ENCODE measurements at regions not wholly inside any gene's neighbourhood (a gene's known extent, or its start where the extent isn't known, plus 50 kb on each side); places are given as distances from the start of the nearest gene placed in this dataset.

DNA sequence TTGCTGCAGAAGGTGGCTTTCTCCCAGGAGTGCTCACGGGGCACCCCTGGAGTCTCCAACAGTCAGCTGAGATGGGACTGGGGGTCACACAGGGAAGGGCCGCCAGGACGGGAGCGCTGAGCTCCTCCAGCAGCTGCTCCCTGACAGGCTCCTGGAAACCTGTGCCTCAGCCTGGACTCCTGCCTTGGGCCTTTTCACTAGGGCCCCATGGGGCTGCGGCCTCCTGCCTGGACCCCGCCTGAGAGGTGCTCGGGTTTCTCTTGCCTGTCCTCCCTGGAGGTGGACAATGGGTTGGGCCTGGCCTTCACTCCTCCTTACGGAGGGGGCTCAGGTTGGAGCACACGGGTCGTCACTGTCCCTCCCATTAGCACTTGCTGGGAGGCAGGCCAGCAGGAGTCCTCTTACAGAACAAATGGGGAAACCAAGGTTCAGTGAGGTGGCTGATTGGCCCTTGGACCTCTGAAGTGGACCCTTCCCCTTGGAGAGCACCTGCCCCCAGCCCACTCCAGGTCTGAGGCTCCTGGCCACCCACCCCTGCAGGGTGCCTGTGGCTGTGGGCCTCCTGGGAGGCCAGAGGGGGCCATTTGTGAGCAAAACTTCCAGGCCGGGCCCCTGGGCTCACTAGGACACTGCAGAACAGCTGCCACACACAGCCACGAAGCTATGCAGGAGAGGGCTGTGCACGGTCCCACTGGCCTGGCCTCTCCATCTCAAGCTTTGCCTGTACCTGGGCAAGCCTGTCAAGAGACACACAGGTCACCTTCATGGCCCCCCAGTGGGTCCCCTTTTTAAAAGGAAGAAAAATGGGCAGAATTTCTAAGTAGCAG is 57.1 kb upstream of the ODC1 start (continued):
- TF ChIP-seq, protein P1, sequence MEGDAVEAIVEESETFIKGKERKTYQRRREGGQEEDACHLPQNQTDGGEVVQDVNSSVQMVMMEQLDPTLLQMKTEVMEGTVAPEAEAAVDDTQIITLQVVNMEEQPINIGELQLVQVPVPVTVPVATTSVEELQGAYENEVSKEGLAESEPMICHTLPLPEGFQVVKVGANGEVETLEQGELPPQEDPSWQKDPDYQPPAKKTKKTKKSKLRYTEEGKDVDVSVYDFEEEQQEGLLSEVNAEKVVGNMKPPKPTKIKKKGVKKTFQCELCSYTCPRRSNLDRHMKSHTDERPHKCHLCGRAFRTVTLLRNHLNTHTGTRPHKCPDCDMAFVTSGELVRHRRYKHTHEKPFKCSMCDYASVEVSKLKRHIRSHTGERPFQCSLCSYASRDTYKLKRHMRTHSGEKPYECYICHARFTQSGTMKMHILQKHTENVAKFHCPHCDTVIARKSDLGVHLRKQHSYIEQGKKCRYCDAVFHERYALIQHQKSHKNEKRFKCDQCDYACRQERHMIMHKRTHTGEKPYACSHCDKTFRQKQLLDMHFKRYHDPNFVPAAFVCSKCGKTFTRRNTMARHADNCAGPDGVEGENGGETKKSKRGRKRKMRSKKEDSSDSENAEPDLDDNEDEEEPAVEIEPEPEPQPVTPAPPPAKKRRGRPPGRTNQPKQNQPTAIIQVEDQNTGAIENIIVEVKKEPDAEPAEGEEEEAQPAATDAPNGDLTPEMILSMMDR (IDR thresholded peaks at IDR 0.05; ENCODE audit: low read depth, low read length, missing input control): no peak
- TF ChIP-seq FOXA2 (IDR thresholded peaks at IDR 0.05): no peak

DNA sequence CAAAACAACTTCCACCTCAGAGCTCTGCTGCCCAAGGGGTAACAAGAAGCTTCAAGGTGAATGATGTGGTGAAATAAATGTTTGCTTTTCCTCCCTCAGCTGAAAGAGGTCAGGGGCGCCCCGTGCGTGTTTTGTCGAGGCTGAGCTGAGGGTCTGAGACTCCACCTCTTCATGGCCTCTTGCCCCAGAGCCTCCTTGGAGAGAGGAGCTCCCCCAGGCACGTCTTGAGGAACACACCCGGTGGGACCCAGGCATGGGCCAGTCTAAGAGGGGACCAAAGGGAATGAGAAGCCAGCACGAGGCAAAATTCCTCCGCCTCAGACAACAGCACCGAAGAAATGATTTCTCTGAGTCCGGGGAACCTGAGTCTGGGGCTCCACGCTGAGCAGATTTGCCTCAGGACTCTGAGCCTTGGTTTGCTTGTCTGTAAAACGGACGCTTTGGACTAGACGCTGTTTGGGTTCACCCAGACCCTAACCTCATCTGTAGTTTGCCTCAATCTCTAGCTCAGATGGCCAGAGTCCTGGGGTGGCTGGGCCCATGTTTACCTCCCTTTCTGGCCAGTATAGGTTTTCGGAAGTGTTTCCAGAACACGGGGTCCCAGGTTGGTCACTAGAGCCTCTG is 56.4 kb upstream of the ODC1 start:
- Histone ChIP-seq H3K9ac (ENCODE audit: low read depth in 1 of 2, low read length in 2 of 2) (no peak overlapping the region), H3K27me3 (ENCODE audit: control insufficient read depth in 4 of 4, insufficient read depth in 4 of 4, low read length in 3 of 4) (no peaks in the 10 kb centered on the region), H3K4me1 (ENCODE audit: control insufficient read depth in 4 of 4, insufficient read depth in 4 of 4, low read length in 3 of 4) (no peaks in the 10 kb centered on the region), H3K27ac (ENCODE audit: low read depth in 1 of 2, low read length in 2 of 2) (no peak overlapping the region), H3K4me3 (ENCODE audit: low read depth in 1 of 3, low read length in 3 of 3) (no peak overlapping the region), H3K36me3 (ENCODE audit: control insufficient read depth in 4 of 4, insufficient read depth in 3 of 4, low read depth in 1 of 4, low read length in 3 of 4) (no peaks in the 10 kb centered on the region), H3K9me3 (ENCODE audit: control insufficient read depth in 4 of 4, low read length in 3 of 4) (no peaks in the 10 kb centered on the region)
- TF ChIP-seq FOXA2 (IDR thresholded peaks at IDR 0.05): no peak
- no peak for TF ChIP-seq FOXA1 (IDR thresholded peaks at IDR 0.05)
- TF ChIP-seq NR2F2 (IDR thresholded peaks at IDR 0.05): no peak
- TF ChIP-seq YY1 (IDR thresholded peaks at IDR 0.05): no peak
- TF ChIP-seq, protein P1 (IDR thresholded peaks at IDR 0.05; ENCODE audit: low read depth, low read length, missing input control): no peak
- TF ChIP-seq, protein P2, sequence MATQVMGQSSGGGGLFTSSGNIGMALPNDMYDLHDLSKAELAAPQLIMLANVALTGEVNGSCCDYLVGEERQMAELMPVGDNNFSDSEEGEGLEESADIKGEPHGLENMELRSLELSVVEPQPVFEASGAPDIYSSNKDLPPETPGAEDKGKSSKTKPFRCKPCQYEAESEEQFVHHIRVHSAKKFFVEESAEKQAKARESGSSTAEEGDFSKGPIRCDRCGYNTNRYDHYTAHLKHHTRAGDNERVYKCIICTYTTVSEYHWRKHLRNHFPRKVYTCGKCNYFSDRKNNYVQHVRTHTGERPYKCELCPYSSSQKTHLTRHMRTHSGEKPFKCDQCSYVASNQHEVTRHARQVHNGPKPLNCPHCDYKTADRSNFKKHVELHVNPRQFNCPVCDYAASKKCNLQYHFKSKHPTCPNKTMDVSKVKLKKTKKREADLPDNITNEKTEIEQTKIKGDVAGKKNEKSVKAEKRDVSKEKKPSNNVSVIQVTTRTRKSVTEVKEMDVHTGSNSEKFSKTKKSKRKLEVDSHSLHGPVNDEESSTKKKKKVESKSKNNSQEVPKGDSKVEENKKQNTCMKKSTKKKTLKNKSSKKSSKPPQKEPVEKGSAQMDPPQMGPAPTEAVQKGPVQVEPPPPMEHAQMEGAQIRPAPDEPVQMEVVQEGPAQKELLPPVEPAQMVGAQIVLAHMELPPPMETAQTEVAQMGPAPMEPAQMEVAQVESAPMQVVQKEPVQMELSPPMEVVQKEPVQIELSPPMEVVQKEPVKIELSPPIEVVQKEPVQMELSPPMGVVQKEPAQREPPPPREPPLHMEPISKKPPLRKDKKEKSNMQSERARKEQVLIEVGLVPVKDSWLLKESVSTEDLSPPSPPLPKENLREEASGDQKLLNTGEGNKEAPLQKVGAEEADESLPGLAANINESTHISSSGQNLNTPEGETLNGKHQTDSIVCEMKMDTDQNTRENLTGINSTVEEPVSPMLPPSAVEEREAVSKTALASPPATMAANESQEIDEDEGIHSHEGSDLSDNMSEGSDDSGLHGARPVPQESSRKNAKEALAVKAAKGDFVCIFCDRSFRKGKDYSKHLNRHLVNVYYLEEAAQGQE (IDR thresholded peaks at IDR 0.05): no peak
- no peak for TF ChIP-seq RXRA (IDR thresholded peaks at IDR 0.05)
- 84% methylated on average over 16 of the region's 16 CpGs for WGBS
- no peak for DNase-seq (ENCODE audit: low spot score)

DNA sequence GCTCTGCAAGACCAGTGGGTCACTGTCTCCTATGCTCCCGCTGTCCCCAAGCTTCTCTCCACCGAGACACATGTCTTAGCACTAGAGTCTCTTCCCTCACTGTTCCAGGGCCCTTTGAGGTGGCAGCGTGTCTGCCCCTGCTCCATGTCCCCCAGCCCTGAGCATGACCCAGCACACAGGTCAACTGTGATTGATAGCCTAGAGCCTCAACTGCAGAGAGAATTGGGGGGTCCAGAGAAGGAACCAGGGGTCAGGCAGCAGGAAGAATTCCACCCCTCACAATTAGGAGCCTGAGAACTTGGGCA is 54.6 kb upstream of the ODC1 start:
- H3K4me3 ChIP-seq (ENCODE audit: low read depth in 1 of 3, low read length in 3 of 3): no peak overlapping the region
- 89% methylated on average over 3 of the region's 3 CpGs for WGBS
- DNase-seq (ENCODE audit: low spot score): no peak
- no peak for TF ChIP-seq JUND (IDR thresholded peaks at IDR 0.05)
- TF ChIP-seq, protein P1 (IDR thresholded peaks at IDR 0.05; ENCODE audit: low read depth, low read length, missing input control): no peak
- TF ChIP-seq, protein P3, sequence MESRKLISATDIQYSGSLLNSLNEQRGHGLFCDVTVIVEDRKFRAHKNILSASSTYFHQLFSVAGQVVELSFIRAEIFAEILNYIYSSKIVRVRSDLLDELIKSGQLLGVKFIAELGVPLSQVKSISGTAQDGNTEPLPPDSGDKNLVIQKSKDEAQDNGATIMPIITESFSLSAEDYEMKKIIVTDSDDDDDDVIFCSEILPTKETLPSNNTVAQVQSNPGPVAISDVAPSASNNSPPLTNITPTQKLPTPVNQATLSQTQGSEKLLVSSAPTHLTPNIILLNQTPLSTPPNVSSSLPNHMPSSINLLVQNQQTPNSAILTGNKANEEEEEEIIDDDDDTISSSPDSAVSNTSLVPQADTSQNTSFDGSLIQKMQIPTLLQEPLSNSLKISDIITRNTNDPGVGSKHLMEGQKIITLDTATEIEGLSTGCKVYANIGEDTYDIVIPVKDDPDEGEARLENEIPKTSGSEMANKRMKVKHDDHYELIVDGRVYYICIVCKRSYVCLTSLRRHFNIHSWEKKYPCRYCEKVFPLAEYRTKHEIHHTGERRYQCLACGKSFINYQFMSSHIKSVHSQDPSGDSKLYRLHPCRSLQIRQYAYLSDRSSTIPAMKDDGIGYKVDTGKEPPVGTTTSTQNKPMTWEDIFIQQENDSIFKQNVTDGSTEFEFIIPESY (IDR thresholded peaks at IDR 0.05): no peak
- TF ChIP-seq HNF4A (conservative IDR thresholded peaks at IDR 0.05): no peak
- TF ChIP-seq, protein P4, sequence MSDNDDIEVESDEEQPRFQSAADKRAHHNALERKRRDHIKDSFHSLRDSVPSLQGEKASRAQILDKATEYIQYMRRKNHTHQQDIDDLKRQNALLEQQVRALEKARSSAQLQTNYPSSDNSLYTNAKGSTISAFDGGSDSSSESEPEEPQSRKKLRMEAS (IDR thresholded peaks at IDR 0.05): no peak
- TF ChIP-seq RXRA (IDR thresholded peaks at IDR 0.05): no peak
- no peak for TF ChIP-seq RAD21 (IDR thresholded peaks at IDR 0.05)
- no peak for TF ChIP-seq NR2F2 (IDR thresholded peaks at IDR 0.05)
- TF ChIP-seq, protein P5, sequence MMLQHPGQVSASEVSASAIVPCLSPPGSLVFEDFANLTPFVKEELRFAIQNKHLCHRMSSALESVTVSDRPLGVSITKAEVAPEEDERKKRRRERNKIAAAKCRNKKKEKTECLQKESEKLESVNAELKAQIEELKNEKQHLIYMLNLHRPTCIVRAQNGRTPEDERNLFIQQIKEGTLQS (IDR thresholded peaks at IDR 0.05): no peak

More for the DNA sequence above, 54.6 kb upstream of the ODC1 start:
- Histone ChIP-seq H3K9me3 (ENCODE audit: control insufficient read depth in 4 of 4, low read length in 3 of 4) (no peaks in the 10 kb centered on the region), H3K9ac (ENCODE audit: low read depth in 1 of 2, low read length in 2 of 2) (no peak overlapping the region), H3K27ac (ENCODE audit: low read depth in 1 of 2, low read length in 2 of 2) (no peak overlapping the region), H3K36me3 (ENCODE audit: control insufficient read depth in 4 of 4, insufficient read depth in 3 of 4, low read depth in 1 of 4, low read length in 3 of 4) (no peaks in the 10 kb centered on the region), H3K27me3 (ENCODE audit: control insufficient read depth in 4 of 4, insufficient read depth in 4 of 4, low read length in 3 of 4) (no peaks in the 10 kb centered on the region), H3K4me1 (ENCODE audit: control insufficient read depth in 4 of 4, insufficient read depth in 4 of 4, low read length in 3 of 4) (no peaks in the 10 kb centered on the region)
